Parathyroid adenoma (tissue), 2 donors: ENCODE measurements at regions not wholly inside any gene's neighbourhood (a gene's known extent, or its start where the extent isn't known, plus 50 kb on each side); places are given as distances from the start of the nearest gene placed in this dataset.

Experiments
- H2AFZ ChIP-seq: fragments of 300-600 bp; sonication (generic); one replicate; pipeline ENCODE4 v1.7.0; 2017; ENCODE audit warnings: antibody characterized with exemption, mild to moderate bottlenecking
- H3K27ac ChIP-seq: fragments of 300-600 bp; sonication (generic); one replicate; pipeline ENCODE4 v1.7.0; 2017
- H3K27me3 ChIP-seq: fragments of 300-600 bp; sonication (generic); one replicate; pipeline ENCODE4 v1.7.0; 2017; ENCODE audit warnings: low read length; ENCODE audit not compliant: control insufficient read depth, insufficient read depth
- H3K36me3 ChIP-seq: fragments of 300-600 bp; sonication (generic); one replicate; pipeline ENCODE4 v1.7.0; 2017; ENCODE audit warnings: low read length; ENCODE audit not compliant: control insufficient read depth, insufficient read depth
- H3K4me1 ChIP-seq: fragments of 300-600 bp; sonication (generic); one replicate; pipeline ENCODE4 v1.7.0; 2017; ENCODE audit warnings: control low read depth
- H3K4me2 ChIP-seq: fragments of 300-600 bp; sonication (generic); one replicate; pipeline ENCODE4 v1.7.0; 2017; ENCODE audit warnings: low read length
- H3K4me3 ChIP-seq: fragments of 300-600 bp; sonication (generic); one replicate; pipeline ENCODE4 v1.7.0; 2017; ENCODE audit warnings: low read depth, low read length
- H3K79me2 ChIP-seq: fragments of 300-600 bp; sonication (generic); one replicate; pipeline ENCODE4 v1.7.0; 2017; ENCODE audit warnings: control low read depth
- H3K9ac ChIP-seq: fragments of 300-600 bp; sonication (generic); one replicate; pipeline ENCODE4 v1.7.0; 2017; ENCODE audit warnings: mild to moderate bottlenecking
- H3K9me3 ChIP-seq: fragments of 300-600 bp; sonication (generic); one replicate; pipeline ENCODE4 v1.7.0; 2017; ENCODE audit warnings: low read length; ENCODE audit not compliant: control insufficient read depth
- TF ChIP-seq, protein P1 (sequence below): fragments of 300-600 bp; sonication (generic); IDR thresholded peaks from one replicate; pipeline ENCODE4 v1.7.0; 2017; ENCODE audit warnings: antibody characterized with exemption, mild to moderate bottlenecking
- donor health status: primary hyperparathyroidism.

DNA sequence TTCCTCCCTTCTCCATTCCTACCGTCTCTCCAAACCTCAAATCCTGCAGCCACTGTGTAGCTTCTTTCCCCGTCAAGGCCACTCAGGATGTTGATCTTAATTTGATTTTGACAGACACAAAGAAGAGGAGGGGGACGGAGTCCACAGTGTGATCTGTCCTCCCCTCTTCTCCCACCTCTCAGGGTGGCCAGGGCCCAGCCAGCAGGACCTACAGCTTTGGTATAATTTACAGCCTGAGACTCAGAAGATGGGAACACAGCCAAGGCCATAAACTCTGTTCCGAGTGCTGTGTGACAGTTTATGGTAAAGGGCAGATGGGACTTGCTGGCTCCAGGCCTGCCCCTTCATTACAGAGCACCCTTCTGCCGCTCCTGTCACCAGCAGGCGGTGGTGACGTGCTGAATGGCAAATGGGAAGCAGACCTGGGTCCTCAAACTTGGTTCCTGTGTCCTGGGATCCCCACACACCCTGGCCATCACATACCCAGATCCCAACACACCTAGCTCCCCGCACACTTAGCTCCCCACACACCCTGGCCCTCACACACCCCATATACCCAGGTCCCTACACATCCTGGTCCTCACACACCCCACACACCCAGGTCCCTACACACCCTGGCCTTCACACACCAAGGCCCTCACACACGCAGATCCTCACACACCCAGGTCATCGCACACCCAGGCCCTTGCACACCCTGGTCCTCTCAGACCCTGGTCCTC is 71.6 kb downstream of the CD2 start:
- Histone ChIP-seq H3K27me3 (no peaks in the 10 kb centered on the region), H3K4me3 (no peak overlapping the region), H3K27ac (no peak overlapping the region), H2AFZ (no peak overlapping the region), H3K79me2 (no peaks in the 10 kb centered on the region), H3K4me1 (no peaks in the 10 kb centered on the region), H3K36me3 (no peaks in the 10 kb centered on the region), H3K9me3 (no peaks in the 10 kb centered on the region), H3K9ac (no peak overlapping the region), H3K4me2 (no peak overlapping the region)
- TF ChIP-seq, protein P1, sequence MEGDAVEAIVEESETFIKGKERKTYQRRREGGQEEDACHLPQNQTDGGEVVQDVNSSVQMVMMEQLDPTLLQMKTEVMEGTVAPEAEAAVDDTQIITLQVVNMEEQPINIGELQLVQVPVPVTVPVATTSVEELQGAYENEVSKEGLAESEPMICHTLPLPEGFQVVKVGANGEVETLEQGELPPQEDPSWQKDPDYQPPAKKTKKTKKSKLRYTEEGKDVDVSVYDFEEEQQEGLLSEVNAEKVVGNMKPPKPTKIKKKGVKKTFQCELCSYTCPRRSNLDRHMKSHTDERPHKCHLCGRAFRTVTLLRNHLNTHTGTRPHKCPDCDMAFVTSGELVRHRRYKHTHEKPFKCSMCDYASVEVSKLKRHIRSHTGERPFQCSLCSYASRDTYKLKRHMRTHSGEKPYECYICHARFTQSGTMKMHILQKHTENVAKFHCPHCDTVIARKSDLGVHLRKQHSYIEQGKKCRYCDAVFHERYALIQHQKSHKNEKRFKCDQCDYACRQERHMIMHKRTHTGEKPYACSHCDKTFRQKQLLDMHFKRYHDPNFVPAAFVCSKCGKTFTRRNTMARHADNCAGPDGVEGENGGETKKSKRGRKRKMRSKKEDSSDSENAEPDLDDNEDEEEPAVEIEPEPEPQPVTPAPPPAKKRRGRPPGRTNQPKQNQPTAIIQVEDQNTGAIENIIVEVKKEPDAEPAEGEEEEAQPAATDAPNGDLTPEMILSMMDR, result no peak

DNA sequence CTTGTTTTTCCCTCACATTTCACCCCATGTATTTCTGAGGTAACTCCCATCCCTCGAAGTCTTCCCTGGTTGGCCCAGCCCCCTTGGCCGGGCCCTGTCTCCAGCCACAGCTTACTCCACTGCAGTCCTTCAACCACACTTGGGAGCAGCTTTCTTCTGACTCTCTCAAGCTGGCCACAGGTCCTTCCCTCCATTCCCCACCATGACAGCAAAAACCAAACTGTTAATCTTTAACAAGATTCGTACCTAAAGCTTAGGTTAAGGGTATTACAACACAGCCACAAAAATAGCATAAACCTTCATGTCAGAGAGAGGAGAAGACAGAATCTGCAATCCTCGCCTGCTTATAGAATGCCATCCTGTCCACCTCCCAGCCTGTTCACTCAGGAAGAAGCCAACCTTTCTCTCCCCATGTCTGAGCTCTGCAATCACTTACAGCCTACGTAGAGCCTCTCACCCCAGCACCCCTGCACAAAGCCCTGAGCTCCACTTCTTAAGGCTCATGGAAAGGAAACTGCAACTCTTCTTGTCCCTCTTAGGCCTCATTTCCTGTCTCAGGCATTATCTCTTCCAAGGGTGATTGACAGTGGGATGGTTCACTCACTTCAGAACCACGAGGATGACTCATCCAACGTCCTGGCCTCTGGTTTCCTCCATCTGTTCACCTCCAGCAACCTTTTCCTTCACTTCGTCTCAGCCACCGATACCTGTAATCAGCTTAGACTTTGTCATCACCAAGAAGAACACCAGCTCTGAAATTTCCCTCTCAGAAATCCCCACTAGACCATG is 72.8 kb downstream of the CD2 start:
- Histone ChIP-seq H3K4me3 (no peak overlapping the region), H3K79me2 (no peaks in the 10 kb centered on the region), H3K9ac (no peak overlapping the region), H3K36me3 (no peaks in the 10 kb centered on the region), H3K27me3 (no peaks in the 10 kb centered on the region), H3K27ac (no peak overlapping the region), H3K9me3 (no peaks in the 10 kb centered on the region), H3K4me2 (no peak overlapping the region), H2AFZ (no peak overlapping the region), H3K4me1 (no peaks in the 10 kb centered on the region)
- TF ChIP-seq, protein P1, result no peak

DNA sequence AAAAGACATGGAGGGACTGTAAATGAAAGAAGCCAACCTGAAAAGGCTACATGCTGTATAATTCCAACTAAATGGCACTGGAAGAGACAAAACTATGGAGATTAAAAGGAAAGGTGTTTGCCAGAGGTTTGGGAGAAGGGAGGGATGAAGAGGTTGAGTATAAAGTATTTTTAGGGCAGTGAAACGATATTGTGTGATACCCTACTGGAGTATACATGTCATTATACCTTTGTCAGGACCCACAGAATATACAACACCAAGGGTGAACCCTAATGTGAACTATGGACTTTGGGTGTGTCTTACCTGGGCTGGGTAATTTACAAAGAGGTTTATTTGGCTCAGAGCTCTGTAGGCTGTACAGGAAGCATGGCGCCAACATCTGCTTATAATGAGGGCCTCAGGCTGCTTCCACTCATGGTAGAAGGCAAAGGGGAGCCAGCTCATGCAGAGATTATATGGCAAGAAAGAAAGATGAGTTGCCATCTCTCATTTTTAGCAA is 73.4 kb downstream of the CD2 start:
- H3K36me3 ChIP-seq, result no peaks in the 10 kb centered on the region
- no peaks in the 10 kb centered on the region for H3K9me3 ChIP-seq
- H3K27ac ChIP-seq, result no peak overlapping the region
- no peak overlapping the region for H3K9ac ChIP-seq
- TF ChIP-seq, protein P1, result no peak
- no peaks in the 10 kb centered on the region for H3K4me1 ChIP-seq
- H2AFZ ChIP-seq, result no peak overlapping the region
- H3K4me3 ChIP-seq, result no peak overlapping the region
- H3K4me2 ChIP-seq, result no peak overlapping the region
- no peaks in the 10 kb centered on the region for H3K79me2 ChIP-seq
- no peaks in the 10 kb centered on the region for H3K27me3 ChIP-seq

DNA sequence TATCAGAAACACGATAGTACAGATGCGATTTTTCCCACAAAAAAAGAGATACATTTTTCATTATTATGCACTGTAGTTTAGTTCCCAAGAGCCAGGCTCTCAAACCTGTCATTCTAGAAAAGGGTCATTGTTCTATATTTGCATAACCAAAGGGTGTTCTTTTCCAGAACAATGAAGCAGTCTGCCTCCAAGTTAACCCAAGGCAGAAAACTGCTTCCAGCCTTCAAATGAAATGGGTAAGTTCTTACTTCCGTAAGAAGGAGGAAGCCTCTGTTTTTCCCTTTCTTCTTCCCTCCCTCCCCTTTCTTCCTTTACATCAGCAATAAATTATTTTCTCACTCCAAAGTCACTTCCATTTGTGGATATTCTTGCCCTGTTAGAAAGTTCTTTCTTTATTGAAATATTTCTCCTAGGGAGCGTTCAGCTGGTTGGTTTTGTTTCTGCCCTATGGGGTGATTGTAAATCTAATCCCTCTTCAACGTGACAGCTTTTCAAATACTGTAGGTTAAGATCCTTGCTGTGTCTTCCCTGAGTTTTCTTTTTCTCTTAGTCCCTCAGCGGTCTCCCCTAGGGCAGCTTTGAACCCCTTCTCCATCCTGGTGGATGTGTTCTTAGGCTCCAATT is 77.3 kb upstream of the PTGFRN start:
- Histone ChIP-seq H2AFZ (no peak overlapping the region), H3K9me3 (no peaks in the 10 kb centered on the region), H3K79me2 (no peaks in the 10 kb centered on the region), H3K4me2 (no peak overlapping the region), H3K36me3 (no peaks in the 10 kb centered on the region), H3K4me1 (no peaks in the 10 kb centered on the region), H3K27ac (no peak overlapping the region), H3K4me3 (no peak overlapping the region), H3K27me3 (no peaks in the 10 kb centered on the region), H3K9ac (no peak overlapping the region)
- TF ChIP-seq, protein P1, result no peak
